ENCODE measurements at regions not wholly inside any gene's neighbourhood (a gene's known extent, or its start where the extent isn't known, plus 50 kb on each side); places are given as distances from the start of the nearest gene placed in this dataset.

- Histone ChIP-seq H3K4me1 (ENCODE audit: insufficient read depth, low read length) (no peaks in the 10 kb centered on the region), H3K79me2 (ENCODE audit: insufficient read depth, low read length) (no peaks in the 10 kb centered on the region), H3K9me3 (ENCODE audit: low read length) (peaks cover 44% of the 10 kb centered on the region), H3K36me3 (replicated peaks in 1 of 2; ENCODE audit: control insufficient read depth in 1 of 2, insufficient read depth in 2 of 2, low read length in 2 of 2) (no peaks in the 10 kb centered on the region), H2AFZ (ENCODE audit: low read length) (no peak overlapping the region), H3K4me2 (ENCODE audit: low read depth, low read length) (no peak overlapping the region), H3K4me3 (replicated peaks in 1 of 3; ENCODE audit: insufficient read depth in 1 of 3, low read depth in 2 of 3, low read length in 3 of 3) (no peak overlapping the region), H3K27ac (ENCODE audit: extremely low read length, insufficient read depth, low read length) (no peak overlapping the region), H4K20me1 (ENCODE audit: insufficient read depth, low read length) (no peaks in the 10 kb centered on the region), H3K27me3 (ENCODE audit: control insufficient read depth in 1 of 2, insufficient read depth in 2 of 2, low read length in 2 of 2) (no peaks in the 10 kb centered on the region), H3K9ac (ENCODE audit: insufficient read depth, low read depth, low read length) (no peak overlapping the region)
- FAIRE-seq (no peak), DNase-seq (ENCODE audit: low spot score) (no peak), ATAC-seq (no peak)
- POLR2A ChIA-PET, result no interaction called here
- BruUV-seq (replicated peaks), result no TSS peak
- intact Hi-C loops (cut with micrococcal nuclease; ENCODE audit: unreplicated experiment), result no loop called here
- in situ Hi-C loops (cut with HindIII; ENCODE audit: extremely low pct_ligation_motif_present, low pct_unique_long_range_greater_than_20kb), result no loop called here
- 0% methylated on average over 2 of the region's 2 CpGs for WGBS (ENCODE audit: low lambda C conversion rate)
- CTCF ChIA-PET (ENCODE audit: low intra/inter-chr PET ratio, low total read pairs), result no interaction called here
- no peak for TF ChIP-seq ZNF256 (CRISPR knock-in tag; conservative IDR thresholded peaks at IDR 0.05)
- no peak for TF ChIP-seq DR1 (CRISPR knock-in tag; IDR thresholded peaks at IDR 0.05)
- no peak for TF ChIP-seq ZNF737 (CRISPR knock-in tag; IDR thresholded peaks at IDR 0.05; ENCODE audit: borderline replicate concordance)
- no peak for TF ChIP-seq STAT6 (CRISPR knock-in tag; IDR thresholded peaks at IDR 0.05; ENCODE audit: borderline replicate concordance)
- TF ChIP-seq CREM (IDR thresholded peaks at IDR 0.05), result no peak
- TF ChIP-seq CREM (CRISPR knock-in tag; IDR thresholded peaks at IDR 0.05), result no peak
- no peak for TF ChIP-seq RXRA (CRISPR knock-in tag; IDR thresholded peaks at IDR 0.05)
- no peak for TF ChIP-seq SMAD9 (CRISPR knock-in tag; IDR thresholded peaks at IDR 0.05)
- no peak for TF ChIP-seq PRDM10 (CRISPR knock-in tag; IDR thresholded peaks at IDR 0.05; ENCODE audit: low read depth)
- TF ChIP-seq ZNF512 (CRISPR knock-in tag; IDR thresholded peaks at IDR 0.05), result no peak
- TF ChIP-seq HIVEP1 (CRISPR knock-in tag; IDR thresholded peaks at IDR 0.05), result no peak
- TF ChIP-seq HOXA7 (CRISPR knock-in tag; IDR thresholded peaks at IDR 0.05), result no peak
- no peak for TF ChIP-seq ZSCAN5A (CRISPR knock-in tag; IDR thresholded peaks at IDR 0.05; ENCODE audit: borderline replicate concordance)
- no peak for TF ChIP-seq KDM2A (CRISPR knock-in tag; IDR thresholded peaks at IDR 0.05; ENCODE audit: borderline replicate concordance, low read depth)
- TF ChIP-seq GZF1 (CRISPR knock-in tag; IDR thresholded peaks at IDR 0.05), result no peak
- no peak for TF ChIP-seq ZNF251 (CRISPR knock-in tag; IDR thresholded peaks at IDR 0.05)
- TF ChIP-seq SNAPC5 (CRISPR knock-in tag; IDR thresholded peaks at IDR 0.05; ENCODE audit: borderline replicate concordance), result no peak
Measured at GRCh38 chr11:37942081-37942480, 1344.0 kb upstream of the RAG2 start.

All from HepG2 (cell line).